Activated naive CD4-positive, alpha-beta T cell treated with anti-CD3 and anti-CD28 coated beads for 36 hours (primary cell): ENCODE measurements at regions not wholly inside any gene's neighbourhood (a gene's known extent, or its start where the extent isn't known, plus 50 kb on each side); places are given as distances from the start of the nearest gene placed in this dataset.
"Not testable (repeated sequence)": the region's sequence is repeated elsewhere in the genome, so short reads cannot be mapped to it uniquely, and the experiment has no call there.

ENCODE experiments used
- CTCF ChIA-PET: fragments of 350-600 bp; sonication (Branson Sonifier 250); formaldehyde crosslinking; loops from one replicate; lab custom pipeline; 2021; ENCODE audit warnings: antibody characterized with exemption; lab: Charles Lee
- DNase-seq: peaks from one replicate; pipeline ENCODE4 v3.0.0-alpha.2; 2020
- H3K27ac Mint-ChIP-seq: one replicate; pipeline ENCODE4 v1.8.0; 2021; ENCODE audit warnings: mild to moderate bottlenecking, mixed read lengths
- H3K27me3 Mint-ChIP-seq: one replicate; pipeline ENCODE4 v1.8.0; 2021; ENCODE audit warnings: low read depth, mixed read lengths
- H3K36me3 Mint-ChIP-seq: one replicate; pipeline ENCODE4 v1.8.0; 2021; ENCODE audit warnings: low read depth, mixed read lengths
- H3K4me1 Mint-ChIP-seq: one replicate; pipeline ENCODE4 v1.8.0; 2021; ENCODE audit warnings: low read depth, mixed read lengths
- H3K4me3 Mint-ChIP-seq: one replicate; pipeline ENCODE4 v1.8.0; 2021; ENCODE audit warnings: mild to moderate bottlenecking, moderate library complexity, mixed read lengths
- H3K9me3 Mint-ChIP-seq: one replicate; pipeline ENCODE4 v1.8.0; 2021; ENCODE audit warnings: mixed read lengths
- intact Hi-C: fragments of 100-400 bp; cut with micrococcal nuclease; formaldehyde crosslinking; loops from one replicate; pipeline ENCODE4 v1.15.1; 2023

GRCh38 chr12:128091101-128091720 lies 175.8 kb upstream of the TMEM132C start:
- peaks cover 11% of the 10 kb centered on the region for H3K9me3 Mint-ChIP-seq
- no peaks in the 10 kb centered on the region for H3K27me3 Mint-ChIP-seq
- no peaks in the 10 kb centered on the region for H3K4me1 Mint-ChIP-seq
- H3K27ac Mint-ChIP-seq: no peak overlapping the region
- H3K4me3 Mint-ChIP-seq: no peak overlapping the region
- intact Hi-C loops: no loop called here
- no peak for DNase-seq
- H3K36me3 Mint-ChIP-seq: no peaks in the 10 kb centered on the region
- CTCF ChIA-PET: no interaction called here

GRCh38 chr12:128091951-128092382 lies 175.0 kb upstream of the TMEM132C start:
- Mint-ChIP-seq H3K9me3 (peaks cover 11% of the 10 kb centered on the region), H3K4me1 (no peaks in the 10 kb centered on the region), H3K36me3 (no peaks in the 10 kb centered on the region), H3K27me3 (no peaks in the 10 kb centered on the region), H3K27ac (no peak overlapping the region), H3K4me3 (no peak overlapping the region)
- DNase-seq: no peak
- CTCF ChIA-PET: no interaction called here
- intact Hi-C loops: no loop called here

- Mint-ChIP-seq H3K4me3 (no peak overlapping the region), H3K4me1 (no peaks in the 10 kb centered on the region), H3K27me3 (no peaks in the 10 kb centered on the region), H3K36me3 (no peaks in the 10 kb centered on the region), H3K27ac (no peak overlapping the region), H3K9me3 (no peaks in the 10 kb centered on the region)
- intact Hi-C loops: no loop called here
- DNase-seq: no peak
- CTCF ChIA-PET: no interaction called here
Observed at GRCh38 chr12:128098730-128099129, 168.2 kb upstream of the TMEM132C start.

- Mint-ChIP-seq H3K27ac (no peak overlapping the region), H3K27me3 (no peaks in the 10 kb centered on the region), H3K36me3 (no peaks in the 10 kb centered on the region)
Observed at GRCh38 chr12:128103152-128103551, 163.8 kb upstream of the TMEM132C start.

GRCh38 chr12:128109236-128109635 lies 157.7 kb upstream of the TMEM132C start:
- Mint-ChIP-seq H3K4me1 (no peaks in the 10 kb centered on the region), H3K36me3 (no peaks in the 10 kb centered on the region), H3K9me3 (peaks cover 6% of the 10 kb centered on the region), H3K27ac (no peak overlapping the region), H3K27me3 (no peaks in the 10 kb centered on the region), H3K4me3 (no peak overlapping the region)
- intact Hi-C loops: no loop called here
- no peak for DNase-seq
- CTCF ChIA-PET: no interaction called here

More at GRCh38 chr12:128103152-128103551, 163.8 kb upstream of the TMEM132C start:
- intact Hi-C loops: no loop called here
- Mint-ChIP-seq H3K4me1 (no peaks in the 10 kb centered on the region), H3K4me3 (no peak overlapping the region), H3K9me3 (peaks cover 3% of the 10 kb centered on the region)
- CTCF ChIA-PET: no interaction called here
- no peak for DNase-seq

GRCh38 chr12:128109636-128110035 lies 157.3 kb upstream of the TMEM132C start:
- CTCF ChIA-PET: no interaction called here
- no peaks in the 10 kb centered on the region for H3K36me3 Mint-ChIP-seq
- no peak for DNase-seq
- H3K27ac Mint-ChIP-seq: no peak overlapping the region
- H3K27me3 Mint-ChIP-seq: no peaks in the 10 kb centered on the region
- peaks cover 8% of the 10 kb centered on the region for H3K9me3 Mint-ChIP-seq
- H3K4me1 Mint-ChIP-seq: no peaks in the 10 kb centered on the region
- intact Hi-C loops: no loop called here
- no peak overlapping the region for H3K4me3 Mint-ChIP-seq

- peaks cover 5% of the 10 kb centered on the region for H3K9me3 Mint-ChIP-seq
- CTCF ChIA-PET: no interaction called here
- no peak for DNase-seq
- H3K36me3 Mint-ChIP-seq: no peaks in the 10 kb centered on the region
- no peaks in the 10 kb centered on the region for H3K27me3 Mint-ChIP-seq
- no peak overlapping the region for H3K27ac Mint-ChIP-seq
- no peaks in the 10 kb centered on the region for H3K4me1 Mint-ChIP-seq
- intact Hi-C loops: no loop called here
- H3K4me3 Mint-ChIP-seq: no peak overlapping the region
Observed at GRCh38 chr12:128111333-128111732, 155.6 kb upstream of the TMEM132C start.

GRCh38 chr12:128111951-128112350 lies 155.0 kb upstream of the TMEM132C start:
- H3K36me3 Mint-ChIP-seq: no peaks in the 10 kb centered on the region
- H3K27ac Mint-ChIP-seq: no peak overlapping the region
- DNase-seq: no peak
- CTCF ChIA-PET: no interaction called here
- H3K4me3 Mint-ChIP-seq: no peak overlapping the region
- H3K27me3 Mint-ChIP-seq: no peaks in the 10 kb centered on the region
- intact Hi-C loops: no loop called here
- peaks cover 5% of the 10 kb centered on the region for H3K9me3 Mint-ChIP-seq
- H3K4me1 Mint-ChIP-seq: no peaks in the 10 kb centered on the region

GRCh38 chr12:128113250-128113649 lies 153.7 kb upstream of the TMEM132C start:
- intact Hi-C loops, H3K9me3 Mint-ChIP-seq, H3K27ac Mint-ChIP-seq, H3K4me3 Mint-ChIP-seq, H3K36me3 Mint-ChIP-seq, H3K27me3 Mint-ChIP-seq, DNase-seq, H3K4me1 Mint-ChIP-seq: not testable (repeated sequence)
- CTCF ChIA-PET: interaction anchor here (0.6 to 0.9 kb wide), 2 partner anchors 149 to 191 kb away, joined by 3 read pairs; no protein-coding TSS in a partner anchor

GRCh38 chr12:128114485-128114884 lies 152.5 kb upstream of the TMEM132C start:
- H3K4me1 Mint-ChIP-seq: no peaks in the 10 kb centered on the region
- no peaks in the 10 kb centered on the region for H3K27me3 Mint-ChIP-seq
- intact Hi-C loops: no loop called here
- no peak overlapping the region for H3K27ac Mint-ChIP-seq
- CTCF ChIA-PET: no interaction called here
- no peak overlapping the region for H3K4me3 Mint-ChIP-seq
- H3K36me3 Mint-ChIP-seq: no peaks in the 10 kb centered on the region
- H3K9me3 Mint-ChIP-seq: peaks cover 5% of the 10 kb centered on the region
- DNase-seq: no peak

- CTCF ChIA-PET: no interaction called here
- Mint-ChIP-seq H3K9me3 (peaks cover 5% of the 10 kb centered on the region), H3K27me3 (no peaks in the 10 kb centered on the region), H3K4me3 (no peak overlapping the region), H3K4me1 (no peaks in the 10 kb centered on the region), H3K27ac (no peak overlapping the region), H3K36me3 (no peaks in the 10 kb centered on the region)
- DNase-seq: no peak
- intact Hi-C loops: no loop called here
Observed at GRCh38 chr12:128116537-128116936, 150.4 kb upstream of the TMEM132C start.

- Mint-ChIP-seq H3K27me3 (no peaks in the 10 kb centered on the region), H3K9me3 (no peaks in the 10 kb centered on the region), H3K4me1 (no peaks in the 10 kb centered on the region), H3K27ac (no peak overlapping the region), H3K4me3 (no peak overlapping the region), H3K36me3 (no peaks in the 10 kb centered on the region)
- intact Hi-C loops: no loop called here
- CTCF ChIA-PET: no interaction called here
- no peak for DNase-seq
Observed at GRCh38 chr12:128120035-128120434, 146.9 kb upstream of the TMEM132C start.

GRCh38 chr12:128121424-128121823 lies 145.5 kb upstream of the TMEM132C start:
- CTCF ChIA-PET: no interaction called here
- intact Hi-C loops: no loop called here
- Mint-ChIP-seq H3K27me3 (no peaks in the 10 kb centered on the region), H3K4me3 (no peak overlapping the region), H3K9me3 (no peaks in the 10 kb centered on the region), H3K27ac (no peak overlapping the region), H3K36me3 (no peaks in the 10 kb centered on the region), H3K4me1 (no peaks in the 10 kb centered on the region)
- DNase-seq: no peak
